ENCODE measurements at regions not wholly inside any gene's neighbourhood (a gene's known extent, or its start where the extent isn't known, plus 50 kb on each side); places are given as distances from the start of the nearest gene placed in this dataset.

DNA sequence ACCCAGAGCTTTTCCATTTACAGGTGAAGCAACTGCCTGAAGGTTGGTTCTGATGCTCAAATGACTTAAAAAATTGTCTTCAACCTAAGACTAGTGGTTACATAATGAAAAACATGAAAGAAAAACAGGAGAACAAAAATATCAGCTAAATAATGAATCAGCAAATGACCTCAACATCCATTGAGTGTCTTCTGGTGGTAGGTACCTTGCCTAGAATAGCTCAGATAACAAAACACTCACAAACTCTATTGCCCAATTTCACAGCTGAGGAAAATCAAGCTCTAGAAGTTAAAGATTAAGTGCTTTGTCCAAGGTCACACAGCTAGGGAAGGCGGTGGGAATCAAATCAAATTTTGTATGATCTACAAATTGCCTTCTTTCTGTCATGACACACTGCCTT lies 304.6 kb upstream of the CDH11 start:
- H3K4me2 ChIP-seq (ENCODE audit: extremely low read depth, insufficient read depth, low read length) = no peak overlapping the region
- no peaks in the 10 kb centered on the region for H3K4me1 ChIP-seq (ENCODE audit: control insufficient read depth, extremely low read depth, insufficient read depth, low read length)
- H3K9ac ChIP-seq (ENCODE audit: insufficient read depth, low read length) = no peak overlapping the region
- TF ChIP-seq, protein P1, sequence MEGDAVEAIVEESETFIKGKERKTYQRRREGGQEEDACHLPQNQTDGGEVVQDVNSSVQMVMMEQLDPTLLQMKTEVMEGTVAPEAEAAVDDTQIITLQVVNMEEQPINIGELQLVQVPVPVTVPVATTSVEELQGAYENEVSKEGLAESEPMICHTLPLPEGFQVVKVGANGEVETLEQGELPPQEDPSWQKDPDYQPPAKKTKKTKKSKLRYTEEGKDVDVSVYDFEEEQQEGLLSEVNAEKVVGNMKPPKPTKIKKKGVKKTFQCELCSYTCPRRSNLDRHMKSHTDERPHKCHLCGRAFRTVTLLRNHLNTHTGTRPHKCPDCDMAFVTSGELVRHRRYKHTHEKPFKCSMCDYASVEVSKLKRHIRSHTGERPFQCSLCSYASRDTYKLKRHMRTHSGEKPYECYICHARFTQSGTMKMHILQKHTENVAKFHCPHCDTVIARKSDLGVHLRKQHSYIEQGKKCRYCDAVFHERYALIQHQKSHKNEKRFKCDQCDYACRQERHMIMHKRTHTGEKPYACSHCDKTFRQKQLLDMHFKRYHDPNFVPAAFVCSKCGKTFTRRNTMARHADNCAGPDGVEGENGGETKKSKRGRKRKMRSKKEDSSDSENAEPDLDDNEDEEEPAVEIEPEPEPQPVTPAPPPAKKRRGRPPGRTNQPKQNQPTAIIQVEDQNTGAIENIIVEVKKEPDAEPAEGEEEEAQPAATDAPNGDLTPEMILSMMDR (conservative IDR thresholded peaks at IDR 0.05 in 1 of 2, IDR thresholded peaks at IDR 0.05 in 1 of 2; ENCODE audit: low read depth in 1 of 2, low read length in 2 of 2) = no peak
- no peak for TF ChIP-seq EZH2 (IDR thresholded peaks at IDR 0.05; ENCODE audit: low read length, missing control alignments)
- H3K36me3 ChIP-seq (ENCODE audit: control insufficient read depth, insufficient read depth, low read length) = no peaks in the 10 kb centered on the region
- no peaks in the 10 kb centered on the region for H4K20me1 ChIP-seq (ENCODE audit: control insufficient read depth, extremely low read depth, insufficient read depth, low read length)
- no peaks in the 10 kb centered on the region for H3K9me3 ChIP-seq (ENCODE audit: control insufficient read depth, insufficient read depth, low read depth, low read length)
- peak in 1 of 2 donors; percentile 22 for DNase-seq (ENCODE audit: low read depth in 2 of 2)
- H3K27ac ChIP-seq (ENCODE audit: insufficient read depth, low read length) = no peak overlapping the region
- no peak overlapping the region for H2AFZ ChIP-seq (ENCODE audit: low read length)
- H3K79me2 ChIP-seq (ENCODE audit: control insufficient read depth, insufficient read depth, low read length) = no peaks in the 10 kb centered on the region
- H3K4me3 ChIP-seq (replicated peaks in 1 of 4; ENCODE audit: control extremely low read depth in 1 of 4, insufficient read depth in 1 of 4, low read depth in 3 of 4, low read length in 4 of 4) = no peak overlapping the region
- H3K27me3 ChIP-seq (ENCODE audit: control insufficient read depth, insufficient read depth, low read length) = no peaks in the 10 kb centered on the region

- TF ChIP-seq EZH2 (IDR thresholded peaks at IDR 0.05; ENCODE audit: low read length, missing control alignments) = no peak
- TF ChIP-seq, protein P1 (conservative IDR thresholded peaks at IDR 0.05 in 1 of 2, IDR thresholded peaks at IDR 0.05 in 1 of 2; ENCODE audit: low read depth in 1 of 2, low read length in 2 of 2) = no peak
- Histone ChIP-seq H2AFZ (ENCODE audit: low read length) (no peak overlapping the region), H3K4me2 (ENCODE audit: extremely low read depth, insufficient read depth, low read length) (no peak overlapping the region), H3K27ac (ENCODE audit: insufficient read depth, low read length) (no peak overlapping the region), H3K4me3 (replicated peaks in 1 of 4; ENCODE audit: control extremely low read depth in 1 of 4, insufficient read depth in 1 of 4, low read depth in 3 of 4, low read length in 4 of 4) (no peak overlapping the region), H3K79me2 (ENCODE audit: control insufficient read depth, insufficient read depth, low read length) (no peaks in the 10 kb centered on the region), H3K9me3 (ENCODE audit: control insufficient read depth, insufficient read depth, low read depth, low read length) (no peaks in the 10 kb centered on the region), H3K27me3 (ENCODE audit: control insufficient read depth, insufficient read depth, low read length) (no peaks in the 10 kb centered on the region), H3K4me1 (ENCODE audit: control insufficient read depth, extremely low read depth, insufficient read depth, low read length) (no peaks in the 10 kb centered on the region), H4K20me1 (ENCODE audit: control insufficient read depth, extremely low read depth, insufficient read depth, low read length) (no peaks in the 10 kb centered on the region), H3K9ac (ENCODE audit: insufficient read depth, low read length) (no peak overlapping the region), H3K36me3 (ENCODE audit: control insufficient read depth, insufficient read depth, low read length) (no peaks in the 10 kb centered on the region)
- no peak for DNase-seq (ENCODE audit: low read depth in 2 of 2)
Measured at GRCh38 chr16:65422934-65423333, 301.1 kb upstream of the CDH11 start.

GRCh38 chr16:65421596-65421995 lies 299.7 kb upstream of the CDH11 start:
- no peak overlapping the region for H3K27ac ChIP-seq (ENCODE audit: insufficient read depth, low read length)
- no peaks in the 10 kb centered on the region for H3K4me1 ChIP-seq (ENCODE audit: control insufficient read depth, extremely low read depth, insufficient read depth, low read length)
- no peaks in the 10 kb centered on the region for H4K20me1 ChIP-seq (ENCODE audit: control insufficient read depth, extremely low read depth, insufficient read depth, low read length)
- TF ChIP-seq EZH2 (IDR thresholded peaks at IDR 0.05; ENCODE audit: low read length, missing control alignments) = no peak
- TF ChIP-seq, protein P1 (conservative IDR thresholded peaks at IDR 0.05 in 1 of 2, IDR thresholded peaks at IDR 0.05 in 1 of 2; ENCODE audit: low read depth in 1 of 2, low read length in 2 of 2) = no peak
- H3K9ac ChIP-seq (ENCODE audit: insufficient read depth, low read length) = no peak overlapping the region
- H3K4me2 ChIP-seq (ENCODE audit: extremely low read depth, insufficient read depth, low read length) = no peak overlapping the region
- no peaks in the 10 kb centered on the region for H3K27me3 ChIP-seq (ENCODE audit: control insufficient read depth, insufficient read depth, low read length)
- no peaks in the 10 kb centered on the region for H3K9me3 ChIP-seq (ENCODE audit: control insufficient read depth, insufficient read depth, low read depth, low read length)
- H3K36me3 ChIP-seq (ENCODE audit: control insufficient read depth, insufficient read depth, low read length) = no peaks in the 10 kb centered on the region
- H2AFZ ChIP-seq (ENCODE audit: low read length) = no peak overlapping the region
- H3K4me3 ChIP-seq (replicated peaks in 1 of 4; ENCODE audit: control extremely low read depth in 1 of 4, insufficient read depth in 1 of 4, low read depth in 3 of 4, low read length in 4 of 4) = no peak overlapping the region
- no peak for DNase-seq (ENCODE audit: low read depth in 2 of 2)
- H3K79me2 ChIP-seq (ENCODE audit: control insufficient read depth, insufficient read depth, low read length) = no peaks in the 10 kb centered on the region
